Tongue (tissue), 1 donor: ENCODE measurements at regions not wholly inside any gene's neighbourhood (a gene's known extent, or its start where the extent isn't known, plus 50 kb on each side); places are given as distances from the start of the nearest gene placed in this dataset.

Experiments used
- DNase-seq: peaks from one replicate; pipeline ENCODE4 v3.0.0-alpha.2; 2015

- no peak for DNase-seq
Measured at GRCh38 chr11:127217452-127218274, 217.1 kb upstream of the KIRREL3 start.

GRCh38 chr11:127205688-127206217 is 205.2 kb upstream of the KIRREL3 start:
- no peak for DNase-seq

- no peak for DNase-seq
Measured at GRCh38 chr11:127203490-127203889, 202.9 kb upstream of the KIRREL3 start.

- DNase-seq: no peak
Measured at GRCh38 chr11:127202105-127202504, 201.5 kb upstream of the KIRREL3 start.

- peak; percentile 37 for DNase-seq
Measured at GRCh38 chr11:127199306-127199801, 198.8 kb upstream of the KIRREL3 start.

- DNase-seq: peak; percentile 37
Measured at GRCh38 chr11:127195501-127196120, 195.0 kb upstream of the KIRREL3 start.

- DNase-seq: no peak
Measured at GRCh38 chr11:127194521-127194920, 194.0 kb upstream of the KIRREL3 start.

- DNase-seq: no peak
Measured at GRCh38 chr11:127193950-127194349, 193.4 kb upstream of the KIRREL3 start.

GRCh38 chr11:127191689-127192088 is 191.1 kb upstream of the KIRREL3 start:
- no peak for DNase-seq

- no peak for DNase-seq
Measured at GRCh38 chr11:127191261-127191660, 190.7 kb upstream of the KIRREL3 start.

- DNase-seq: no peak
Measured at GRCh38 chr11:127182586-127183203, 182.1 kb upstream of the KIRREL3 start.

- no peak for DNase-seq
Measured at GRCh38 chr11:127157225-127157624, 156.7 kb upstream of the KIRREL3 start.

GRCh38 chr11:127149410-127149809 is 148.8 kb upstream of the KIRREL3 start:
- no peak for DNase-seq

GRCh38 chr11:127143251-127143650 is 142.7 kb upstream of the KIRREL3 start:
- DNase-seq: no peak

- DNase-seq: no peak
Measured at GRCh38 chr11:127138613-127139012, 138.0 kb upstream of the KIRREL3 start.

GRCh38 chr11:127137771-127138280 is 137.3 kb upstream of the KIRREL3 start:
- no peak for DNase-seq

- DNase-seq: no peak
Measured at GRCh38 chr11:127136438-127136837, 135.9 kb upstream of the KIRREL3 start.

GRCh38 chr11:127135256-127135655 is 134.7 kb upstream of the KIRREL3 start:
- DNase-seq: no peak

GRCh38 chr11:127133061-127133460 is 132.5 kb upstream of the KIRREL3 start:
- DNase-seq: no peak

- no peak for DNase-seq
Measured at GRCh38 chr11:127130321-127130720, 129.8 kb upstream of the KIRREL3 start.

GRCh38 chr11:127126986-127127385 is 126.4 kb upstream of the KIRREL3 start:
- DNase-seq: no peak

GRCh38 chr11:127119356-127119755 is 118.8 kb upstream of the KIRREL3 start:
- DNase-seq: peak; percentile 58

- no peak for DNase-seq
Measured at GRCh38 chr11:127118811-127119210, 118.2 kb upstream of the KIRREL3 start.
